HAP-1 (cell line): ENCODE measurements at regions not wholly inside any gene's neighbourhood (a gene's known extent, or its start where the extent isn't known, plus 50 kb on each side); places are given as distances from the start of the nearest gene placed in this dataset.
"Not testable (repeated sequence)": the region's sequence is repeated elsewhere in the genome, so short reads cannot be mapped to it uniquely, and the experiment has no call there.

Source experiments
- DNase-seq, 2 experiments: peaks; one replicate each; pipeline ENCODE4 v3.0.0-alpha.2; 2016 to 2020; ENCODE audit warnings: low spot score in 2 of 2
- H3K27me3 ChIP-seq: fragments of 250-450 bp; sonication (Bioruptor Pico); 2 replicates; pipeline ENCODE4 v1.5.1; 2020; ENCODE audit warnings: low read depth, mild to moderate bottlenecking, moderate library complexity
- H3K36me3 ChIP-seq: fragments of 250-450 bp; sonication (Bioruptor Pico); replicated peaks from 2 replicates; pipeline ENCODE4 v1.5.1; 2020; ENCODE audit warnings: mild to moderate bottlenecking
- H3K4me1 ChIP-seq: fragments of 250-450 bp; sonication (Bioruptor Pico); 2 replicates; pipeline ENCODE4 v1.5.1; 2020; ENCODE audit warnings: mild to moderate bottlenecking
- H3K4me3 ChIP-seq: fragments of 250-450 bp; sonication (Bioruptor Pico); 2 replicates; pipeline ENCODE4 v1.5.1; 2020; ENCODE audit warnings: mild to moderate bottlenecking, moderate library complexity
- H3K9me3 ChIP-seq: fragments of 250-450 bp; sonication (Bioruptor Pico); 2 replicates; pipeline ENCODE4 v1.5.1; 2020; ENCODE audit warnings: mild to moderate bottlenecking, moderate library complexity
- in situ Hi-C: fragments of 300-500 bp; cut with MboI; formaldehyde crosslinking; loops from 3 replicates; pipeline ENCODE4 v1.14.3; 2020; ENCODE audit warnings: low sequenced_read_pairs, inconsistent platforms, mixed read lengths

DNA sequence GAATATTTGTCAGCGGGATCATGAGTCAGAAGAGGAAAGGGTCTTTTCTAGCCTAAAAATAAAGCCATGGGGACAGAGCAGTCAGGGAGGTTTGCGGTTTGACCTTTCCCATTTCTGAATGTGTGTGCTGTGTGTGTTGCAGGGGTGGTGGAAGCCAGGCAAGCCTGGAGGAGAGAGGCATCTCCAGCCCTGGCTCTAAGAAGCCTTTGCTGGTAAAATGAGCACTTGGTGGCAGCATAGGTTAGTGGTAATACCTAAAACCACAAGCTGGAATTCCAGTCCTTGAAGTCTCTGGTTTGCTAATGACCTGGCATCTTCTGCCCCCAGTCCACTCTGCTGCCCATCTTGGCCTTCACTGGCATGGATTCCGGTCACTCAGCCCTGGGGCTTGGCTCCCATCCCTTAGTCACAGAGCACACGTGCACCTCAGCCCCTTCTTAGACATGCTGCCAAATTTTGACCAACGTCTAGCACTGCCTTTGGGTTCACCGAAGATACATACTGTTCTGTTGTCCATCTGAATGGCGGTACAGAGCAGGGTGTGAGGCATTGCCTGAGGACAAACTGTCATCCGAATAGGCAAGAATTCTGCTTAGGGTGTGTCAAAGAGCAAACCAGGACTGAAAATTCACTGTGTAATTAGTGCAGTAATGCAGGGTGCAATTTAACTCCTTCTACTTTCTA lies 52.7 kb downstream of the KCNA5 start:
- no peak overlapping the region for H3K4me3 ChIP-seq
- no peaks in the 10 kb centered on the region for H3K36me3 ChIP-seq
- H3K27me3 ChIP-seq, result no peaks in the 10 kb centered on the region
- H3K4me1 ChIP-seq, result no peaks in the 10 kb centered on the region
- no peaks in the 10 kb centered on the region for H3K9me3 ChIP-seq
- DNase-seq, result no peak
- in situ Hi-C loops, result no loop called here

DNA sequence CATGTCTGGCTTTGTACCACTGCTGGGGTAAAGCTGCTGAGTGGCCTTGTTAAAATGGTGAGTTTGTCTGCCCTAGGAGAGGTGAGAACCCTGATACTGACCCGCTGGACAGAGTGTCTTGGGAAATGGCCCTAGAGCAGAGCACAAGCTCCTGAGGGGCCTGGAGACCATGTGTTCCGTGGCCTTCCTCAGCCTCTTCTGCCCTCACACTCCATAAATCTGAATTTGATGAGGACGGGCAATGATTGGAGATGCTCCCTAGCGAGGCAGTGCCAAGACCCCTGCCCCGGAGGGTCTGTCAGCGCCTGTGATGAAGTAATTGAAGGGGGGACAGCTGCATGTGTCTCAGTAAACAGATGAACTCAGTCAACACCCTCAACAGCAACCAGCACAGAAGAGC lies 54.1 kb downstream of the KCNA5 start:
- Histone ChIP-seq H3K27me3 (no peaks in the 10 kb centered on the region), H3K4me3 (no peak overlapping the region), H3K9me3 (no peaks in the 10 kb centered on the region), H3K4me1 (no peaks in the 10 kb centered on the region), H3K36me3 (no peaks in the 10 kb centered on the region)
- DNase-seq, result no peak
- in situ Hi-C loops, result no loop called here

DNA sequence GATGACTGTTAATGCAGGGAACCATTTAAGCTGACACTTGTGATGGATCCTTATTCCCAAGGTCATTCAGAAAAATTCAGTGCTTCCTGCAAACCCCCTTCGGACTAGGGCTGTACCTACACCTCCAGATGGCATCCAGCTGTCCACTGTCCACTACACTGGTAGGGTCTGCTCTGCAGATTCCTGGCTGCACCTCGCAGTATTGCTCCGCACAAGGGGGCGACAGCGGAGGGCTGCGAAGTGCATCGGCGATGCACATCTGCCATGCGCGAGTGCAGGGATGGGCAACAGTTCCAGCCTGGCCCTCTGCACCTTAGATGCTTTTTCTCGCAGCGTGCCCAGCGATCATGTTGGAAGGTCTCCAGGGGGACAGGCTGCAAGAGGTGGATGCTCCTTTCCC lies 55.5 kb downstream of the KCNA5 start:
- Histone ChIP-seq H3K9me3 (no peaks in the 10 kb centered on the region), H3K4me3 (no peak overlapping the region), H3K36me3 (no peaks in the 10 kb centered on the region), H3K27me3 (no peaks in the 10 kb centered on the region), H3K4me1 (no peaks in the 10 kb centered on the region)
- in situ Hi-C loops, result no loop called here
- DNase-seq, result no peak

DNA sequence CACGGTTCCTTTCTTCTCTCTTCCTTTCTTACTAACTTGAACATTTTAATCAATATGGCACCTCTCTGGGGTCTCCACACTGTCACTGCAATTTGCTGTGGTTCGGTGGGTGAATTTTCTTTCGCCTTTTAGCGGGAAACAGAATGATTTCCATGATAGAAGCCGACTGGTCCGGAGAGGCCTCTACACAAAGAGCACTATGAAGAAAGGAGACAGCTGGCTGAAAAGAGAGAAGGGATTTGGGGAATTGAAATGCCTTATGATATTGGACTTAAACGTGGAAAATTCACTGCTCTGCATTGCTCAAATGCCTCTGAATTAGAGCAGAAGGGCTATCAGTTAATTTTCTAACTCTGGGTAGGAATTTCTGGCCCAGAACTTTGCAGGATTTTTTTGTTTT lies 55.9 kb downstream of the KCNA5 start:
- H3K4me1 ChIP-seq, result no peaks in the 10 kb centered on the region
- DNase-seq, result no peak
- no peaks in the 10 kb centered on the region for H3K27me3 ChIP-seq
- no peaks in the 10 kb centered on the region for H3K9me3 ChIP-seq
- H3K4me3 ChIP-seq, result no peak overlapping the region
- in situ Hi-C loops, result no loop called here
- no peaks in the 10 kb centered on the region for H3K36me3 ChIP-seq

DNA sequence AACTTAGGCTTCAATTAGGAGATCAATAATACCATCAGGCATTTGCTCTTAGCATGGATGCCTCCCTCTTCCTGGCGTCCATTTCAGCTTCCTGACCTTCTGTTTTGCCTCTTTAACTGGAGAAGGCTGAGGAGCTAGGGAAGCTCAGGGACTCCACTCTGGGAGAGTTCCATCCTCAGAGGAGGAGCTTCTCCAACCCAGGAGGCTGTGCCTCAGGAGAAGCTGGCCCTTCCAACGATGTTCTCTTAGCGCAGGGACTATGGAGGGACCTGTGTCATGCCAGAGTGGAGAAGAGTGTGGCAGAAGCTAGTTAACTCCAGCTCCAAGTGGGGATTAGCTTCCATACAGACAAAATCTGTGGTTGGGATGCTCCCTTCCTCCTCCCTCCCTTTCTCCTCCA lies 58.0 kb downstream of the KCNA5 start:
- H3K27me3 ChIP-seq, result no peaks in the 10 kb centered on the region
- no peak for DNase-seq
- no peaks in the 10 kb centered on the region for H3K36me3 ChIP-seq
- H3K4me1 ChIP-seq, result no peaks in the 10 kb centered on the region
- in situ Hi-C loops, result no loop called here
- no peaks in the 10 kb centered on the region for H3K9me3 ChIP-seq
- no peak overlapping the region for H3K4me3 ChIP-seq

DNA sequence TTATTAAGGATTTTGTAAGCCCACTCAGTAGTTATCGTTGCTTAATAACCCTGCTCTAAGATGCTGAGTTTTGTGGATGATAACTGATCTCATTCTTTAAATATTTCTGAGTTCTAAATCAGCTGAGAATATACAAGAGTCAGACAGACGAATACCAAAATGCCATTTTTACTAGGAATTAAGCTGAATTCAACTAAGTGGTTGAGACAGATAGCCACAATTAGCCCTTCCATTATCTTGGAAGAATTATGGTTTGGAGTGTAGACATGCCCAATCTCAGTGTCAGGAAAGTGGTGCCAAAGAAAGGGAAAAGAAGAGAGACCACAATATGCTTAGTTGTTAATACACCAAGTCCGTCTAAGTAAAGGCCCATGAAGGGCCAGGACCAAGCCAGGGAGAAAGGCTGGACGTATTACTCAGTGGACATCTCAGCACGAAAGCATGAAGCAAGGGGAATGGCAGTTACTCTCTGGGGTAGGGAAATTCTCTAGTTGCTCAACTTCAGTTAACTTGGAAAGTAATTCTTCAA lies 58.6 kb downstream of the KCNA5 start:
- in situ Hi-C loops, result no loop called here
- DNase-seq, result no peak
- Histone ChIP-seq H3K36me3 (no peaks in the 10 kb centered on the region), H3K27me3 (no peaks in the 10 kb centered on the region), H3K9me3 (no peaks in the 10 kb centered on the region), H3K4me3 (no peak overlapping the region), H3K4me1 (no peaks in the 10 kb centered on the region)

DNA sequence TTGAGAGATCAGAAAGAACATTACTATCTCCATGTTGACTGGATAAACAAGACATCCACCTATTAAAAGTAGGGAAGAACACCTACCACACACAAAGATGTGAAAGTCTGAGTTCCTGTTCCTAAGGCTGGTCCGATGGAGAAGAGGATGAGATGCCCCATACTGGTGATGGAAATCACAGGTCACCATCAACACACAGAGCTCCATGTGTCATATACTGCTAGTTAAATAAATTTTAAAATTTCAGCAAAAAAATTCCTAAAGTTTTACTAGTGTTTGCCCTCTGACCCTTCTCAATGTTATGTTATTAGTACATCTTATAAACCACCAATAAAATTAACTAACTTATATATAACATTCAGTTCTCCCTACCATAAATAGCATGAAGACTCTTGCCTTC lies 59.1 kb downstream of the KCNA5 start:
- no peaks in the 10 kb centered on the region for H3K27me3 ChIP-seq
- no peaks in the 10 kb centered on the region for H3K36me3 ChIP-seq
- H3K9me3 ChIP-seq, result no peaks in the 10 kb centered on the region
- in situ Hi-C loops, result no loop called here
- DNase-seq, result no peak
- no peaks in the 10 kb centered on the region for H3K4me1 ChIP-seq
- no peak overlapping the region for H3K4me3 ChIP-seq

DNA sequence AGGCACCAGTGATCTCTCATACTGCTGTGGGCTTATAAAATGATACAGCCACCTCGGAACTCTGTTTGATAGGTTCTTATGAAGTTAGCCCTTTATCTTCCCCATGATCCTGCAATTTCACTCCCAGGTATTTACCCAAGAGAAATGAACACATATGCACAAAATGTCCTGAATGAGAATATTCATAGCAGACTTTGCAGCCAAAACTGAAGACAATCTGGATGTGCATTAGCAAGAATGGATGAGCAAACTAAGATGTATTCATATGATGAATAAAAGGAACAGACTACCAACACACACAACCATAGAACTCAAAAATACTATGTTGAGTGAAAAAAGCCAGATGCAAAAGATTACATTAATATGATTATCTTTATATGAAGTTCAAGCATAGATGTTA lies 66.7 kb downstream of the KCNA5 start:
- Histone ChIP-seq H3K4me1 (no peaks in the 10 kb centered on the region), H3K36me3 (no peaks in the 10 kb centered on the region)
- in situ Hi-C loops, result no loop called here

DNA sequence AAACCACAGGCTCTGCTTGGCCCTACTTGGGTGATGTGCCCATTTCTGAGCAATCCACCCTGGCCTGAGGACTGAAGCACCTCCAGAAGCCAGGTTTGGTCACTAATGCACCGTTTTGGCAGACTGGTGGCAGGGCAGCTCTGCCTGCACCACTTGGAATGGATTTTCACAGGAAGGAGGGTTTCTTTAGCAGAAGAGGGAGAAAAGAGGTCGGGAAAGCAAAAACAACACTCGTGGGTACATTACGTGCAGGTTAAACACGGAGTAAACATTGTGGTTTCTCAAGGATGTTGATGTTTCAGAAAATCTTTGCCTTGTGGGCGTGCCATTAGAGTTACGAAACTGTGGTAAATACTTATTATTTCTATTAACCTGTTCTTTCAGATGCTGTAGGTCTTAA lies 70.8 kb downstream of the KCNA5 start:
- Histone ChIP-seq H3K4me1 (no peaks in the 10 kb centered on the region), H3K9me3 (no peaks in the 10 kb centered on the region), H3K4me3 (no peak overlapping the region), H3K36me3 (no peaks in the 10 kb centered on the region), H3K27me3 (no peaks in the 10 kb centered on the region)
- in situ Hi-C loops, result no loop called here
- no peak for DNase-seq

More for the DNA sequence above, 66.7 kb downstream of the KCNA5 start:
- Histone ChIP-seq H3K4me3 (no peak overlapping the region), H3K27me3 (no peaks in the 10 kb centered on the region), H3K9me3 (no peaks in the 10 kb centered on the region)
- no peak for DNase-seq

DNA sequence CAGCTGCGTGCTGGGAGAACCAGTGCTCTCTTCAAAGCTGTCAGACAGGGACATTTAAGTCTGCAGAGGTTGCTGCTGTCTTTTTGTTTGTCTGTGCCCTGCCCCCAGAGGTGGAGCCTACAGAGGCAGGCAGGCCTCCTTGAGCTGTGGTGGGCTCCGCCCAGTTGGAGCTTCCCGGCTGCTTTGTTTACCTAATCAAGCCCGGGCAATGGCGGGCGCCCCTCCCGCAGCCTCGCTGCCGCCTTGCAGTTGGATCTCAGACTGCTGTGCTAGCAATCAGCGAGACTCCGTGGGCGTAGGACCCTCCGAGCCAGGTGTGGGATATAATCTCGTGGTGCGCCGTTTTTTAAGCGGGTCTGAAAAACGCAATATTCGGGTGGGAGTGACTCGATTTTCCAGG lies 78.1 kb downstream of the KCNA5 start:
- in situ Hi-C loops, H3K4me1 ChIP-seq, H3K36me3 ChIP-seq, H3K27me3 ChIP-seq, H3K9me3 ChIP-seq, H3K4me3 ChIP-seq: not testable (repeated sequence)
- peak in 1 of 2 experiments; percentile 26 for DNase-seq

DNA sequence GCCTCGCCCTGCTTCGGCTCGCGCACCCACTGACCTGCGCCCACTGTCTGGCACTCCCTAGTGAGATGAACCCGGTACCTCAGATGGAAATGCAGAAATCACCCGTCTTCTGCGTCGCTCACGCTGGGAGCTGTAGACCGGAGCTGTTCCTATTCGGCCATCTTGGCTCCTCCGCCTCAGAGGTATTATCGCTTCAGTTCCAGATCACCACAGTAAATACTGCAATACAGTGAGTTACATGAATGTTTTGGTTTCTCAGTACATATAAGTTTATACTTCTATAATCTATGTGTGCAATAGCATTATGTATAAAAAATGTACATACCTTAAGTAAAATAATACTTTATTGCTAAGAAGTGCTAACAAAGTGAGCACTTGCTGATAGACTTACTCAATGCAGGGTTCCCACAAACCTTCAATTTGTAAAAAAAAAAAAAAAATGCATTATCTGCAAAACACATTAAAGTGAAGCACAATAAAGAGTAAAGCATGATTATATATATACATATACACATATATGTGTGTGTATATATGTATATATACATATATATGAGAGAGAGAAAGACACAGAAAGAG lies 78.7 kb downstream of the KCNA5 start:
- H3K27me3 ChIP-seq, H3K9me3 ChIP-seq, DNase-seq, H3K36me3 ChIP-seq, in situ Hi-C loops, H3K4me3 ChIP-seq, H3K4me1 ChIP-seq: not testable (repeated sequence)

DNA sequence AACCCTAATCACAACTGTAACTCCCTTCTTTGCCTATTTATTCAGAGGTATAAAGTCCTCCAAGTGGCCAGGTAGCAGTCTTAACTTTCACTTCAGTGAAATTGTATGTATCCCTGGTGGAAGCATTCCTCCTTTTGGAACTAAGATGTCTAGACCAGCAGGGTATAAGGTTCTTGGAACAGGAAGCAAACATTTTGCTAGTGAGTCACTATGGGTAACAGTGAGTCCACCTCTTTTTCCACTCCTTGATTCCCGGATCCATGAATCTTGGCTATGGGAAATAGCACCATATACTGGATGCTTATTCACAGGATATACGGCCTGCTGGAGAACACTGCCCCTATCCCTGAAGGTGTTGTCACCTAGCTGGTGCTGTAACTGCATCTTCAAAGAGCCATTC lies 80.2 kb downstream of the KCNA5 start:
- H3K36me3 ChIP-seq, result no peaks in the 10 kb centered on the region
- no peak for DNase-seq

DNA sequence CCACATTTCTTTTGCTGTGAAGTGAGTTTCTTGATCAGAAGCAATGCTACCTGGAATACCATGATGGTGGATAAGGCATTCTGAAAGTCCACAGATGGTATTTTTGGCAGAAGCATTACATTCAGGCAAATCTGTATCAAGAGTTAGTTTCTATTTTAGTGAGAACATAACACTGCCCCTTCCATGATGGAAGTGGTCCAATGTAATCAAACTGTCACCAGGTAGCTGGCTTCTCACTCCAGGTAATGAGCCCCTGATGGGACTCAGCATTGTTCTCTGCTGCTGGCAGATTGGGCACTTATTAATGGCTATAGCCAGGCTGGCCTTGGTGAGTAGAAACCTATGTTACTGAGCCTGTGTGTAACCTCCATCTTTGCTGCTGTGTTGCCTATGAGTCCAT lies 80.7 kb downstream of the KCNA5 start:
- H3K27me3 ChIP-seq, result no peaks in the 10 kb centered on the region
- in situ Hi-C loops, result no loop called here
- H3K9me3 ChIP-seq, result no peaks in the 10 kb centered on the region

More for the DNA sequence above, 80.2 kb downstream of the KCNA5 start:
- in situ Hi-C loops, result no loop called here
- Histone ChIP-seq H3K4me1 (no peaks in the 10 kb centered on the region), H3K9me3 (no peaks in the 10 kb centered on the region), H3K4me3 (no peak overlapping the region), H3K27me3 (no peaks in the 10 kb centered on the region)

DNA sequence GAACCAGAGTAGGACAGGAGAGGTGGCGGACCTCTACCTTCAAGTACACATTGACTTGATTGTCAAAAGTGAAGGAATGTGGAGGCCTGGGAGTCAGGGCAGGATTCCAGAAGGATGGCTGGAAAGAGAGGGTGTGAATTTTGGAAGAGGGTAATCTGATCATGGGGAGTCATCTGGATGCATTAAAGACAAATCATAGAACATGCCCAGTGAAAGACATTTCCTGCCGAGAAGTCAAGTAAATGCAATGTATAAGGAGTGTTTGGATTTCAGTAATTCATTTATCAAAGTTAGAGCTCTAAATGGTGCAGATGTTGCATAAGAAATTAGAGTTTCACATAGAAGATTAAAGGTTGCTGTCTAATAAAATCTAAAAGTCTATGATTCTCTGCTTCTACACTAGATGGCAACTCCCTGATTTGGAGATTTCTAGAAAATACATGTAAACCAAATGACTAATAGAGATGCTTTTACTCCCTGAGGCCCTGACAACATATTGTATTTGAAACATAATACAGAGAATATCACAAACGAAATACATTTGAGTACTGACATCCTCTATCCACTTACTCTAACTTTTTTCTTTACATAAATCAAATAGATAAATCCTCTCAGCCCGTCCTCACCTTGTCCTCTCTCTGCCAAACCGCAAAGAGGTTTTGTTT lies 91.3 kb downstream of the KCNA5 start:
- Histone ChIP-seq H3K4me3 (no peak overlapping the region), H3K36me3 (no peaks in the 10 kb centered on the region), H3K4me1 (no peaks in the 10 kb centered on the region), H3K27me3 (no peaks in the 10 kb centered on the region), H3K9me3 (no peaks in the 10 kb centered on the region)
- in situ Hi-C loops, result no loop called here
- DNase-seq, result no peak

More for the DNA sequence above, 80.7 kb downstream of the KCNA5 start:
- no peak for DNase-seq
- Histone ChIP-seq H3K4me1 (no peaks in the 10 kb centered on the region), H3K4me3 (no peak overlapping the region), H3K36me3 (no peaks in the 10 kb centered on the region)
